HCT116 (cell line): ENCODE measurements at regions not wholly inside any gene's neighbourhood (a gene's known extent, or its start where the extent isn't known, plus 50 kb on each side); places are given as distances from the start of the nearest gene placed in this dataset.

Experiments used
- CEBPB ChIP-seq: IDR thresholded peaks from 2 replicates; pipeline ENCODE4 v1.6.1; 2012; ENCODE audit warnings: low read depth
- EZH2 ChIP-seq: fragments of 200-600 bp; sonication (generic); IDR thresholded peaks from 2 replicates; pipeline ENCODE4 v1.6.1; 2017; ENCODE audit warnings: antibody characterized with exemption, mixed run types
- JUND ChIP-seq: IDR thresholded peaks from 2 replicates; pipeline ENCODE4 v1.6.1; 2012
- POLR2A ChIP-seq: IDR thresholded peaks from 2 replicates; pipeline ENCODE4 v1.7.0; 2011; ENCODE audit warnings: borderline replicate concordance; ENCODE audit not compliant: insufficient read depth, insufficient read length; ENCODE audit errors: extremely low read depth
- POLR2AphosphoS5 ChIP-seq: IDR thresholded peaks from 2 replicates; pipeline ENCODE4 v1.6.1; 2011; ENCODE audit warnings: mild to moderate bottlenecking, low read depth, low read length, moderate library complexity
- RAD21 ChIP-seq: IDR thresholded peaks from 2 replicates; pipeline ENCODE4 v1.6.1; 2012; ENCODE audit warnings: low read depth, mild to moderate bottlenecking
- SRF ChIP-seq: IDR thresholded peaks from 2 replicates; pipeline ENCODE4 v1.6.1; 2012; ENCODE audit warnings: low read depth
- YY1 ChIP-seq: IDR thresholded peaks from 2 replicates; pipeline ENCODE4 v1.6.1; 2011; ENCODE audit warnings: low read length, low read depth, moderate library complexity, mild to moderate bottlenecking; ENCODE audit not compliant: insufficient replicate concordance; ENCODE audit errors: extremely low read depth
- ZNF274 ChIP-seq: fragments of 200-500 bp; sonication (Bioruptor generic); IDR thresholded peaks from 2 replicates; pipeline ENCODE4 v1.6.1; 2014; ENCODE audit warnings: mild to moderate bottlenecking, low read depth, low read length, inconsistent platforms
- TF ChIP-seq, protein P1 (sequence below), 3 experiments: fragments of 200-600 bp in 1 of 3; sonication (generic) in 1 of 3; IDR thresholded peaks in 2 of 3; conservative IDR thresholded peaks in 1 of 3; 2 replicates each; pipeline ENCODE4 v1.5.1; 2012 to 2017; ENCODE audit warnings: low read depth in 2 of 3, low read length in 2 of 3, antibody characterized with exemption in 1 of 3, borderline replicate concordance in 1 of 3, control low read depth in 1 of 3, mild to moderate bottlenecking in 1 of 3, mixed read lengths in 1 of 3, mixed run types in 1 of 3, moderate library complexity in 1 of 3; ENCODE audit not compliant: insufficient read depth in 1 of 3

DNA sequence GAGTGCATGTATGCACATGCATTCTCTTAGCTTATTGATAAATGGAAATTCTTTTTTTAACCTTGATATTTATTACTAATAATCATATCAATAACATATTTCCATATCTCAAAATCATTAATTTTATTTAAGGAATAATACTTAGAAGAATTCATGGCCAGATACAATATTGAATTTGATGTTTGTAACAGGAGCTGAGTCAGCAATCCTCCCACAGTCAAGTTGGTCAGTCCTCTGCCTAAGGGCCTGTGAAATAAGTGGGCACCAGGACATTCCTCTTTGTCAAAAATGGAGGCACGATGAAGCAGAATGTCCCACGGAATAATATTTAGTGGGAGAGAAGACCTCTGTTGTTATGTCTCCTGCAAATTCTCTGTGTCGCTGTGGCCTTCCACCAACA is 148.6 kb downstream of the LRRC70 start:
- TF ChIP-seq, protein P1, sequence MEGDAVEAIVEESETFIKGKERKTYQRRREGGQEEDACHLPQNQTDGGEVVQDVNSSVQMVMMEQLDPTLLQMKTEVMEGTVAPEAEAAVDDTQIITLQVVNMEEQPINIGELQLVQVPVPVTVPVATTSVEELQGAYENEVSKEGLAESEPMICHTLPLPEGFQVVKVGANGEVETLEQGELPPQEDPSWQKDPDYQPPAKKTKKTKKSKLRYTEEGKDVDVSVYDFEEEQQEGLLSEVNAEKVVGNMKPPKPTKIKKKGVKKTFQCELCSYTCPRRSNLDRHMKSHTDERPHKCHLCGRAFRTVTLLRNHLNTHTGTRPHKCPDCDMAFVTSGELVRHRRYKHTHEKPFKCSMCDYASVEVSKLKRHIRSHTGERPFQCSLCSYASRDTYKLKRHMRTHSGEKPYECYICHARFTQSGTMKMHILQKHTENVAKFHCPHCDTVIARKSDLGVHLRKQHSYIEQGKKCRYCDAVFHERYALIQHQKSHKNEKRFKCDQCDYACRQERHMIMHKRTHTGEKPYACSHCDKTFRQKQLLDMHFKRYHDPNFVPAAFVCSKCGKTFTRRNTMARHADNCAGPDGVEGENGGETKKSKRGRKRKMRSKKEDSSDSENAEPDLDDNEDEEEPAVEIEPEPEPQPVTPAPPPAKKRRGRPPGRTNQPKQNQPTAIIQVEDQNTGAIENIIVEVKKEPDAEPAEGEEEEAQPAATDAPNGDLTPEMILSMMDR (IDR thresholded peaks at IDR 0.05 in 2 of 3, conservative IDR thresholded peaks at IDR 0.05 in 1 of 3; ENCODE audit: borderline replicate concordance in 1 of 3, insufficient read depth in 1 of 3, low read depth in 2 of 3, low read length in 2 of 3), result no peak
- no peak for TF ChIP-seq POLR2A
- TF ChIP-seq RAD21, result no peak
- TF ChIP-seq CEBPB, result no peak
- no peak for TF ChIP-seq EZH2
- no peak for TF ChIP-seq JUND
- no peak for TF ChIP-seq YY1
- no peak for TF ChIP-seq ZNF274
- no peak for TF ChIP-seq POLR2AphosphoS5
- no peak for TF ChIP-seq SRF
